Liver (tissue), 7 donors: ENCODE measurements at regions not wholly inside any gene's neighbourhood (a gene's known extent, or its start where the extent isn't known, plus 50 kb on each side); places are given as distances from the start of the nearest gene placed in this dataset.

Source experiments
- DNase-seq: peaks from one replicate; pipeline ENCODE4 v3.0.0-alpha.2; 2017; ENCODE audit warnings: low spot score
- H3K27ac ChIP-seq, 2 donors: one replicate each; pipeline ENCODE4 v1.7.0; 2013; ENCODE audit warnings: inconsistent platforms in 2 of 2, low read length in 2 of 2, control low read depth in 1 of 2, low read depth in 1 of 2, mild to moderate bottlenecking in 1 of 2
- H3K27me3 ChIP-seq, 4 donors: one replicate each; pipeline versions ENCODE4 v1.6.1 to v1.7.0; 2013; ENCODE audit warnings: low read length in 3 of 4, inconsistent platforms in 1 of 4, mild to moderate bottlenecking in 1 of 4, moderate library complexity in 1 of 4; ENCODE audit not compliant: control insufficient read depth in 4 of 4, insufficient read depth in 4 of 4
- H3K36me3 ChIP-seq, 4 donors: one replicate each; pipeline versions ENCODE4 v1.6.1 to v1.7.0; 2013; ENCODE audit warnings: low read length in 3 of 4, mild to moderate bottlenecking in 3 of 4, low read depth in 1 of 4, moderate library complexity in 1 of 4; ENCODE audit not compliant: control insufficient read depth in 4 of 4, insufficient read depth in 3 of 4
- H3K4me1 ChIP-seq, 4 donors: one replicate each; pipeline versions ENCODE4 v1.6.1 to v1.7.0; 2013; ENCODE audit warnings: low read length in 3 of 4, mild to moderate bottlenecking in 3 of 4, moderate library complexity in 1 of 4; ENCODE audit not compliant: control insufficient read depth in 4 of 4, insufficient read depth in 4 of 4
- H3K4me3 ChIP-seq, 3 donors: one replicate each; pipeline versions ENCODE4 v1.6.1 to v1.7.0; 2013; ENCODE audit warnings: low read length in 3 of 3, control low read depth in 1 of 3, low read depth in 1 of 3, mild to moderate bottlenecking in 1 of 3
- H3K9ac ChIP-seq, 2 donors: one replicate each; pipeline ENCODE4 v1.7.0; 2013; ENCODE audit warnings: low read length in 2 of 2, mild to moderate bottlenecking in 2 of 2, moderate library complexity in 2 of 2, control low read depth in 1 of 2, low read depth in 1 of 2
- H3K9me3 ChIP-seq, 4 donors: one replicate each; pipeline versions ENCODE4 v1.6.1 to v1.7.0; 2013; ENCODE audit warnings: low read length in 3 of 4; ENCODE audit not compliant: control insufficient read depth in 4 of 4
- EGR1 ChIP-seq, 2 donors: IDR thresholded peaks; 2 replicates each; pipeline ENCODE4 v1.6.1; 2016 to 2018; ENCODE audit warnings: antibody characterized with exemption in 2 of 2, low read depth in 2 of 2
- FOXA1 ChIP-seq: IDR thresholded peaks from 2 replicates; pipeline ENCODE4 v1.6.1; 2016; ENCODE audit warnings: antibody characterized with exemption
- FOXA2 ChIP-seq: IDR thresholded peaks from 2 replicates; pipeline ENCODE4 v1.6.1; 2016; ENCODE audit warnings: antibody characterized with exemption
- GABPA ChIP-seq, 2 donors: IDR thresholded peaks in 1 of 2; conservative IDR thresholded peaks in 1 of 2; 2 replicates each; pipeline ENCODE4 v1.6.1; 2016; ENCODE audit warnings: antibody characterized with exemption in 2 of 2, mild to moderate bottlenecking in 1 of 2, moderate library complexity in 1 of 2
- HNF4A ChIP-seq, 2 donors: conservative IDR thresholded peaks; 2 replicates each; pipeline ENCODE4 v1.6.1; 2016; ENCODE audit warnings: antibody characterized with exemption in 2 of 2, mild to moderate bottlenecking in 2 of 2
- HNF4G ChIP-seq: IDR thresholded peaks from 2 replicates; pipeline ENCODE4 v1.6.1; 2016; ENCODE audit warnings: antibody characterized with exemption
- JUND ChIP-seq, 2 donors: IDR thresholded peaks; 2 replicates each; pipeline ENCODE4 v1.6.1; 2016; ENCODE audit warnings: antibody characterized with exemption in 2 of 2
- MAX ChIP-seq: IDR thresholded peaks from 2 replicates; pipeline ENCODE4 v1.6.1; 2016; ENCODE audit warnings: antibody characterized with exemption
- NR2F2 ChIP-seq: IDR thresholded peaks from 2 replicates; pipeline ENCODE4 v1.6.1; 2016; ENCODE audit warnings: antibody characterized with exemption
- RAD21 ChIP-seq, 2 donors: IDR thresholded peaks; 2 replicates each; pipeline ENCODE4 v1.6.1; 2016; ENCODE audit warnings: antibody characterized with exemption in 2 of 2, mild to moderate bottlenecking in 2 of 2
- REST ChIP-seq: IDR thresholded peaks from 2 replicates; pipeline ENCODE4 v1.6.1; 2016; ENCODE audit warnings: antibody characterized with exemption, mild to moderate bottlenecking
- RXRA ChIP-seq, 2 donors: IDR thresholded peaks; 2 replicates each; pipeline ENCODE4 v1.6.1; 2017 to 2018; ENCODE audit warnings: antibody characterized with exemption in 2 of 2, mild to moderate bottlenecking in 1 of 2
- SP1 ChIP-seq: IDR thresholded peaks from 2 replicates; pipeline ENCODE4 v1.6.1; 2018; ENCODE audit warnings: antibody characterized with exemption, mild to moderate bottlenecking
- TAF1 ChIP-seq: conservative IDR thresholded peaks from 2 replicates; pipeline ENCODE4 v1.6.1; 2016; ENCODE audit warnings: antibody characterized with exemption, mild to moderate bottlenecking
- YY1 ChIP-seq: IDR thresholded peaks from 2 replicates; pipeline ENCODE4 v1.6.1; 2016; ENCODE audit warnings: antibody characterized with exemption, mild to moderate bottlenecking
- ZBTB33 ChIP-seq: IDR thresholded peaks from 2 replicates; pipeline ENCODE4 v1.6.1; 2016; ENCODE audit warnings: antibody characterized with exemption
- WGBS: extraction: QIAGEN DNeasy Blood & Tissue Kit; methylation state at CpG from one replicate; pipeline ENCODE4 v1.1.7; 2013; 5-methylcytosine and 5-hydroxymethylcytosine counted together
- TF ChIP-seq, protein P1 (sequence below): IDR thresholded peaks from 2 replicates; pipeline ENCODE4 v1.6.1; 2016; ENCODE audit warnings: antibody characterized with exemption
- donor health status: healthy.
- donor health status: healthy.
- donor health status: healthy.
- donor health status: healthy.

DNA sequence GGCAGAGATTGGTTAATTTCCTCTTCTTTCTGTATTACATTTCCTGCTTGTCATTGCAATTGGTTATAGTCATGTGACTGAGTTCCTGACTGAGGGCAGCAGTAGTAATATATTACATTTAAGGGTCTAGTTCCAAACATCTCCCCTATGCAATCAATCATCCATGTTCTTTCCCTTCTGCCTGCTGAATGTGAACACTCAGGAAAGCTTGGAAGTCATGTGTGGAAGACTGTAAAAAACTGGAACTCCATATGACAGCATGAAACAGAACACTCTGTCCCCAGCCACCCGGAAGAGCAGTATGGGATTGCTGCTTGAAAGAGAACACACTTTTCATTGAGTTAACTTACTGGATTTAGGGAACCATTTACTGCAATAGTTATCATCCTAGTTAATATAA is 459.7 kb upstream of the SEMA3A start:
- WGBS: 77% methylated on average over 1 of the region's 1 CpG
- H3K9me3 ChIP-seq: no peaks in the 10 kb centered on the region
- no peaks in the 10 kb centered on the region for H3K36me3 ChIP-seq
- H3K4me1 ChIP-seq: no peaks in the 10 kb centered on the region
- H3K27me3 ChIP-seq: peaks cover 0 to 2% (median 0%) of the 10 kb centered on the region in 4 donors
- H3K27ac ChIP-seq: no peak overlapping the region
- H3K9ac ChIP-seq: no peak overlapping the region
- no peak overlapping the region for H3K4me3 ChIP-seq
- no peak for DNase-seq
- TF ChIP-seq HNF4G: no peak
- no peak for TF ChIP-seq RXRA (IDR thresholded peaks at IDR 0.05)
- TF ChIP-seq, protein P1, sequence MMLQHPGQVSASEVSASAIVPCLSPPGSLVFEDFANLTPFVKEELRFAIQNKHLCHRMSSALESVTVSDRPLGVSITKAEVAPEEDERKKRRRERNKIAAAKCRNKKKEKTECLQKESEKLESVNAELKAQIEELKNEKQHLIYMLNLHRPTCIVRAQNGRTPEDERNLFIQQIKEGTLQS: no peak
- no peak for TF ChIP-seq REST

DNA sequence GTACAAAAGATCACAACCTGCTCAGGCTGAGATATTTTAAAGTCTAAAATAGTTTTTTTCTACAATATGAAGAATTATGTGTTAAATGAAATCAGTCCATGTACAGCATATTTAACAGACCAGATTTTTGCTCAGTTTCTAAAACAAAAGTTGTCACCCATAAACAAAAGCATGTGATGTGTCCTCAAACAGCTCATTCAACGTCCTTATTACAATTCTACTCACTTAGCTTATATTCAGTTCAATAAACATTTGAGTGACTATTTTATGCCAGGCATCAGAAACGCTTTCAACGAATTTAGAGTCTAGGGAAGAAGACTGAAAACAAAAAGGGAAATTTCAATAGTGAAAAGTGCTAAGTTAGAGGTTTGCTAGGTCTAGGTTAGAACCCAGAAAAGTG is 457.3 kb upstream of the SEMA3A start:
- WGBS: 56% methylated on average over 3 of the region's 3 CpGs
- DNase-seq: no peak
- Histone ChIP-seq H3K36me3 (no peaks in the 10 kb centered on the region), H3K27ac (no peak overlapping the region), H3K4me3 (no peak overlapping the region), H3K9me3 (no peaks in the 10 kb centered on the region), H3K27me3 (peaks cover 0 to 2% (median 0%) of the 10 kb centered on the region in 4 donors), H3K9ac (no peak overlapping the region), H3K4me1 (no peaks in the 10 kb centered on the region)
- TF ChIP-seq FOXA1 (no peak), REST (no peak), GABPA (IDR thresholded peaks at IDR 0.05 in 1 of 2, conservative IDR thresholded peaks at IDR 0.05 in 1 of 2) (no peak), HNF4A (conservative IDR thresholded peaks at IDR 0.05) (no peak), FOXA2 (no peak), NR2F2 (no peak), YY1 (no peak), RXRA (IDR thresholded peaks at IDR 0.05) (no peak), SP1 (no peak), TAF1 (no peak), HNF4G (no peak), MAX (no peak), JUND (IDR thresholded peaks at IDR 0.05) (no peak), RAD21 (IDR thresholded peaks at IDR 0.05) (no peak), ZBTB33 (no peak), EGR1 (IDR thresholded peaks at IDR 0.05; ENCODE audit: low read depth in 2 of 2) (no peak)
- TF ChIP-seq, protein P1: no peak
